Endothelial cell of umbilical vein (primary cell): ENCODE measurements at regions not wholly inside any gene's neighbourhood (a gene's known extent, or its start where the extent isn't known, plus 50 kb on each side); places are given as distances from the start of the nearest gene placed in this dataset.

Source experiments
- BruUV-seq: library from RNA; stranded (reverse); fragments of 400-500 nt; replicated peaks from 2 replicates; lab custom pipeline; 2021; lab: Mats Ljungman, UMichigan
- CTCF ChIA-PET: fragments of 300-600, 350-600 bp; sonication (Branson Sonifier 250); formaldehyde crosslinking; loops from one replicate; lab custom pipeline; 2021; ENCODE audit warnings: antibody characterized with exemption, inconsistent platforms; lab: Charles Lee
- POLR2A ChIA-PET: fragments of 300-600, 350-600 bp; sonication (Branson Sonifier 250); formaldehyde crosslinking; loops from one replicate; lab custom pipeline; 2021; ENCODE audit warnings: antibody characterized with exemption, inconsistent platforms; lab: Charles Lee
- DNase-seq: peaks from one replicate; pipeline ENCODE4 v3.0.0-alpha.2; 2011; ENCODE audit warnings: low read depth, low spot score
- FAIRE-seq: peaks from 2 replicates; lab custom pipeline; 2011; peaks lifted over from hg19 to GRCh38; lab: Jason Lieb, UNC
- H2AFZ ChIP-seq: 2 replicates; pipeline ENCODE4 v1.6.0; 2012; ENCODE audit warnings: low read depth, low read length, control low read depth, inconsistent platforms
- H3K27ac ChIP-seq: 2 replicates; pipeline ENCODE4 v1.5.1; 2011; ENCODE audit warnings: low read depth, mild to moderate bottlenecking, control low read depth, low read length, moderate library complexity; ENCODE audit not compliant: insufficient read depth
- H3K27me3 ChIP-seq, 2 experiments: 2 replicates each; pipeline versions ENCODE4 v1.6.0 to v1.6.1; 2011; ENCODE audit warnings: low read length in 2 of 2, mixed read lengths in 1 of 2; ENCODE audit not compliant: control insufficient read depth in 2 of 2, insufficient read depth in 2 of 2
- H3K36me3 ChIP-seq, 2 experiments: 2 replicates in 1 of 2; 3 replicates in 1 of 2; pipeline ENCODE4 v1.5.1; 2011; ENCODE audit warnings: low read length in 2 of 2, mild to moderate bottlenecking in 1 of 2, moderate library complexity in 1 of 2; ENCODE audit not compliant: control insufficient read depth in 2 of 2, insufficient read depth in 2 of 2; ENCODE audit errors: extremely low read depth in 1 of 2
- H3K4me1 ChIP-seq: 3 replicates; pipeline ENCODE4 v1.5.1; 2011; ENCODE audit warnings: mild to moderate bottlenecking, low read length; ENCODE audit not compliant: control insufficient read depth, insufficient read depth; ENCODE audit errors: extremely low read depth
- H3K4me2 ChIP-seq: 2 replicates; pipeline ENCODE4 v1.6.1; 2011; ENCODE audit warnings: low read length, control low read depth, mixed read lengths; ENCODE audit not compliant: insufficient read depth
- H3K4me3 ChIP-seq, 3 experiments: fragments of 200-600 bp in 1 of 3; sonication (generic), shearing (Covaris generic) in 1 of 3; replicated peaks in 1 of 3; 2 replicates each; pipeline ENCODE4 v1.5.1; 2011 to 2016; ENCODE audit warnings: control low read depth in 3 of 3, low read length in 3 of 3, mild to moderate bottlenecking in 2 of 3, inconsistent platforms in 1 of 3, low read depth in 1 of 3, moderate library complexity in 1 of 3; ENCODE audit not compliant: insufficient read depth in 1 of 3
- H3K79me2 ChIP-seq: 2 replicates; pipeline ENCODE4 v1.6.0; 2012; ENCODE audit warnings: low read length, inconsistent platforms; ENCODE audit not compliant: control insufficient read depth, insufficient read depth
- H3K9ac ChIP-seq: replicated peaks from 2 replicates; pipeline ENCODE3; 2011; ENCODE audit warnings: low read length, control low read depth; ENCODE audit not compliant: insufficient read depth; ENCODE audit errors: extremely low read depth
- H3K9me1 ChIP-seq: replicated peaks from 3 replicates; pipeline ENCODE4 v1.6.0; 2011; ENCODE audit warnings: mild to moderate bottlenecking, low read length; ENCODE audit not compliant: control insufficient read depth, insufficient read depth; ENCODE audit errors: extremely low read depth
- H3K9me3 ChIP-seq: replicated peaks from 2 replicates; pipeline ENCODE4 v1.5.1; 2012; ENCODE audit warnings: low read length, inconsistent platforms; ENCODE audit not compliant: control insufficient read depth, insufficient read depth
- H4K20me1 ChIP-seq: replicated peaks from 2 replicates; pipeline ENCODE3; 2011; ENCODE audit warnings: mild to moderate bottlenecking, low read length; ENCODE audit not compliant: control insufficient read depth, insufficient read depth; ENCODE audit errors: extremely low read depth
- EZH2 ChIP-seq: IDR thresholded peaks from 2 replicates; pipeline ENCODE4 v1.6.1; 2012; ENCODE audit warnings: borderline replicate concordance, low read depth, mild to moderate bottlenecking, moderate library complexity, low read length, inconsistent platforms; ENCODE audit not compliant: severe bottlenecking
- FOS ChIP-seq: IDR thresholded peaks from 2 replicates; pipeline ENCODE4 v1.6.1; 2011; ENCODE audit warnings: mild to moderate bottlenecking, low read length, moderate library complexity, borderline replicate concordance; ENCODE audit not compliant: insufficient read depth
- GATA2 ChIP-seq: IDR thresholded peaks from 2 replicates; pipeline ENCODE4 v1.7.0; 2011; ENCODE audit warnings: low read depth, mild to moderate bottlenecking, moderate library complexity, mixed read lengths, low read length; ENCODE audit not compliant: insufficient read length, insufficient read depth
- JUN ChIP-seq: IDR thresholded peaks from 2 replicates; pipeline ENCODE4 v1.6.1; 2011; ENCODE audit warnings: borderline replicate concordance, low read depth; ENCODE audit not compliant: insufficient read length, insufficient read depth
- MAX ChIP-seq: IDR thresholded peaks from 2 replicates; pipeline ENCODE4 v1.6.1; 2011; ENCODE audit not compliant: insufficient read depth, insufficient read length
- MYC ChIP-seq: IDR thresholded peaks from one replicate; pipeline ENCODE4 v1.6.1; 2011; ENCODE audit warnings: mild to moderate bottlenecking, low read depth, low read length
- POLR2A ChIP-seq: IDR thresholded peaks from 2 replicates; pipeline ENCODE4 v1.6.1; 2012; ENCODE audit warnings: low read depth, mild to moderate bottlenecking, control low read depth, low read length
- dilution Hi-C: fragments of 300-500 bp; cut with MboI; formaldehyde crosslinking; loops from one replicate; pipeline ENCODE4 v1.15.0; 2019; ENCODE audit warnings: low sequenced_read_pairs; ENCODE audit not compliant: extremely low pct_ligation_motif_present
- intact Hi-C: fragments of 100-400 bp; cut with micrococcal nuclease; formaldehyde crosslinking; loops from one replicate; pipeline ENCODE4 v1.10.0; 2022
- TF ChIP-seq, protein P1 (sequence below), 2 donors: IDR thresholded peaks; 1 replicate in 1 of 2; 2 replicates in 1 of 2; pipeline ENCODE4 v1.5.1; 2011; ENCODE audit warnings: low read length in 2 of 2, mild to moderate bottlenecking in 2 of 2, moderate library complexity in 2 of 2, control low read depth in 1 of 2, inconsistent platforms in 1 of 2, low read depth in 1 of 2; ENCODE audit not compliant: insufficient read depth in 1 of 2; ENCODE audit errors: extremely low read depth in 1 of 2

GRCh38 chr6:135658916-135659315 is 161.4 kb upstream of the AHI1 start:
- dilution Hi-C loops (no loop called here), intact Hi-C loops (no loop called here)
- no peaks in the 10 kb centered on the region for H3K9me3 ChIP-seq
- H3K36me3 ChIP-seq: no peaks in the 10 kb centered on the region
- DNase-seq (no peak), FAIRE-seq (no peak)
- H3K4me2 ChIP-seq: no peak overlapping the region
- CTCF ChIA-PET: no interaction called here
- H3K79me2 ChIP-seq: no peaks in the 10 kb centered on the region
- no peaks in the 10 kb centered on the region for H4K20me1 ChIP-seq
- no peak overlapping the region for H3K27ac ChIP-seq
- TF ChIP-seq POLR2A (no peak), GATA2 (no peak), MYC (no peak), JUN (no peak), EZH2 (no peak), MAX (no peak), FOS (no peak)
- TF ChIP-seq, protein P1, sequence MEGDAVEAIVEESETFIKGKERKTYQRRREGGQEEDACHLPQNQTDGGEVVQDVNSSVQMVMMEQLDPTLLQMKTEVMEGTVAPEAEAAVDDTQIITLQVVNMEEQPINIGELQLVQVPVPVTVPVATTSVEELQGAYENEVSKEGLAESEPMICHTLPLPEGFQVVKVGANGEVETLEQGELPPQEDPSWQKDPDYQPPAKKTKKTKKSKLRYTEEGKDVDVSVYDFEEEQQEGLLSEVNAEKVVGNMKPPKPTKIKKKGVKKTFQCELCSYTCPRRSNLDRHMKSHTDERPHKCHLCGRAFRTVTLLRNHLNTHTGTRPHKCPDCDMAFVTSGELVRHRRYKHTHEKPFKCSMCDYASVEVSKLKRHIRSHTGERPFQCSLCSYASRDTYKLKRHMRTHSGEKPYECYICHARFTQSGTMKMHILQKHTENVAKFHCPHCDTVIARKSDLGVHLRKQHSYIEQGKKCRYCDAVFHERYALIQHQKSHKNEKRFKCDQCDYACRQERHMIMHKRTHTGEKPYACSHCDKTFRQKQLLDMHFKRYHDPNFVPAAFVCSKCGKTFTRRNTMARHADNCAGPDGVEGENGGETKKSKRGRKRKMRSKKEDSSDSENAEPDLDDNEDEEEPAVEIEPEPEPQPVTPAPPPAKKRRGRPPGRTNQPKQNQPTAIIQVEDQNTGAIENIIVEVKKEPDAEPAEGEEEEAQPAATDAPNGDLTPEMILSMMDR (IDR thresholded peaks at IDR 0.05; ENCODE audit: extremely low read depth in 1 of 2, insufficient read depth in 1 of 2, low read depth in 1 of 2, low read length in 2 of 2): no peak
- no peaks in the 10 kb centered on the region for H3K27me3 ChIP-seq
- H3K4me3 ChIP-seq: no peak overlapping the region
- H2AFZ ChIP-seq: no peak overlapping the region
- no peaks in the 10 kb centered on the region for H3K9me1 ChIP-seq
- no TSS peak for BruUV-seq
- POLR2A ChIA-PET: no interaction called here
- H3K9ac ChIP-seq: no peak overlapping the region
- H3K4me1 ChIP-seq: no peaks in the 10 kb centered on the region
